ENCODE measurements at regions not wholly inside any gene's neighbourhood (a gene's known extent, or its start where the extent isn't known, plus 50 kb on each side); places are given as distances from the start of the nearest gene placed in this dataset.
"Not testable (repeated sequence)": the region's sequence is repeated elsewhere in the genome, so short reads cannot be mapped to it uniquely, and the experiment has no call there.

- DNase-seq (ENCODE audit: low read depth): peak; percentile 80
Observed at GRCh38 chr10:78210548-78210947, 176.9 kb downstream of the RPS24 start.

- DNase-seq (ENCODE audit: low read depth): no peak
Observed at GRCh38 chr10:78210976-78211375, 177.3 kb downstream of the RPS24 start.

GRCh38 chr10:78211561-78212051, 177.9 kb downstream of the RPS24 start:
- DNase-seq (ENCODE audit: low read depth): peak; percentile 48

- DNase-seq (ENCODE audit: low read depth): peak; percentile 60
Observed at GRCh38 chr10:78212060-78212785, 178.6 kb downstream of the RPS24 start.

- DNase-seq (ENCODE audit: low read depth): no peak
Observed at GRCh38 chr10:78212786-78213175, 179.1 kb downstream of the RPS24 start.

- peak; percentile 5 for DNase-seq (ENCODE audit: low read depth)
Observed at GRCh38 chr10:78214955-78215354, 181.3 kb downstream of the RPS24 start.

- peak; percentile 80 for DNase-seq (ENCODE audit: low read depth)
Observed at GRCh38 chr10:78215645-78216044, 182.0 kb downstream of the RPS24 start.

- DNase-seq (ENCODE audit: low read depth): no peak
Observed at GRCh38 chr10:78217336-78217735, 183.7 kb downstream of the RPS24 start.

GRCh38 chr10:78218798-78219490, 185.3 kb downstream of the RPS24 start:
- no peak for DNase-seq (ENCODE audit: low read depth)

GRCh38 chr10:78219568-78219967, 185.9 kb downstream of the RPS24 start:
- not testable (repeated sequence) for DNase-seq (ENCODE audit: low read depth)

- DNase-seq (ENCODE audit: low read depth): no peak
Observed at GRCh38 chr10:78220781-78221180, 187.1 kb downstream of the RPS24 start.

GRCh38 chr10:78222096-78222790, 188.6 kb downstream of the RPS24 start:
- peak; percentile 15 for DNase-seq (ENCODE audit: low read depth)

GRCh38 chr10:78223088-78223487, 189.4 kb downstream of the RPS24 start:
- no peak for DNase-seq (ENCODE audit: low read depth)

- DNase-seq (ENCODE audit: low read depth): peak; percentile 8
Observed at GRCh38 chr10:78224602-78225001, 190.9 kb downstream of the RPS24 start.

GRCh38 chr10:78225594-78225993, 191.9 kb downstream of the RPS24 start:
- DNase-seq (ENCODE audit: low read depth): no peak

GRCh38 chr10:78229489-78229888, 195.8 kb downstream of the RPS24 start:
- no peak for DNase-seq (ENCODE audit: low read depth)

GRCh38 chr10:78229950-78230675, 196.4 kb downstream of the RPS24 start:
- no peak for DNase-seq (ENCODE audit: low read depth)

- no peak for DNase-seq (ENCODE audit: low read depth)
Observed at GRCh38 chr10:78231327-78231726, 197.7 kb downstream of the RPS24 start.

GRCh38 chr10:78231939-78232338, 198.3 kb downstream of the RPS24 start:
- DNase-seq (ENCODE audit: low read depth): peak; percentile 10

GRCh38 chr10:78236416-78237015, 202.9 kb downstream of the RPS24 start:
- DNase-seq (ENCODE audit: low read depth): no peak

GRCh38 chr10:78237951-78238350, 204.3 kb downstream of the RPS24 start:
- DNase-seq (ENCODE audit: low read depth): not testable (repeated sequence)
